CMK (cell line): ENCODE measurements at regions not wholly inside any gene's neighbourhood (a gene's known extent, or its start where the extent isn't known, plus 50 kb on each side); places are given as distances from the start of the nearest gene placed in this dataset.
"Not testable (repeated sequence)": the region's sequence is repeated elsewhere in the genome, so short reads cannot be mapped to it uniquely, and the experiment has no call there.

Experiments
- DNase-seq: peaks from one replicate; pipeline ENCODE4 v3.0.0-alpha.2; 2010; ENCODE audit warnings: low read depth

GRCh38 chr9:41839786-41840185 lies 289.4 kb downstream of the CNTNAP3B start:
- DNase-seq = not testable (repeated sequence)

- DNase-seq = not testable (repeated sequence)
Observed at GRCh38 chr9:41838953-41839352, 290.3 kb downstream of the CNTNAP3B start.

GRCh38 chr9:41838562-41838851 lies 290.7 kb downstream of the CNTNAP3B start:
- not testable (repeated sequence) for DNase-seq

DNA sequence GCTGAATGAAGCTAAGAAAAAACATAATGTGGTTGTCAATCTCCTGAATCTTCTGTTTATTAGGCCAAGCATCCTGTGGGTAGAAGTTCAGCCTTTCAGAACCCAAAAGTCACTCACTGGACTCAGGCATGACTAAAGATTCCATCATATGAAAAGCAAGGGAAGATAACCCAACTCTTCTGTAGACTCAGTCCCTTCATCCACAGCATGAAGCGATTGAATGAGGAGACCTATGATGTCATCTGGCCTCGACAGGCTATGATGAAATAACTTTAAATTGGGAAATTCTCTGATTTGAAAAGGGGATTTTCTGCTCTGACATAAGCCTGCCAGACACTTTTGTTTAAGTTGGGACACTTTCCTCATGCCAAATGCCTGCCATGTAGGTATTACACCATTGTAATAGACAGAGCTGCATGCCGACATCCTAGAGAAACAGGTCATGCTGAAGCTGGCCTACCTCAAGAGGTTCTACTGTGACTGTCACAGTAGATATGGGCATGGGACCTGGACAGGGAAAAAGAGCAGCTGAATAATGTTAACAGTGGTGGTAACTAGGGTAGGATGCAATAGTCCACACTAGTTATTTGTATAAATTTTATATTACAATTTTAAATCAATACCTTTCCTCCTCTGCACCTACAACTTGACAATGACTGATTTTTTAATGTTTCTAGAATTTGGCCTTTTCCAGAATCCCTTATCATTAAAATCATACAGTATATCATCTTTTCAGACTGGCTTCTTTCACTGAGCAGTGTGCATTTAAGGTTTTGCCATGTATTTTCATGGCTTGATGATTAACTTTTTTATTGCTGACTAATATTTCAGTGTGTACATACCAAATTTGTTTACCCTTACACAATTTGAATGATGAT lies 291.3 kb downstream of the CNTNAP3B start:
- not testable (repeated sequence) for DNase-seq

- not testable (repeated sequence) for DNase-seq
Observed at GRCh38 chr9:41833108-41833507, 296.1 kb downstream of the CNTNAP3B start.

GRCh38 chr9:41824723-41825122 lies 304.5 kb downstream of the CNTNAP3B start:
- DNase-seq = not testable (repeated sequence)

- not testable (repeated sequence) for DNase-seq
Observed at GRCh38 chr9:41802706-41803105, 326.5 kb downstream of the CNTNAP3B start.

- not testable (repeated sequence) for DNase-seq
Observed at GRCh38 chr9:41798684-41799083, 330.5 kb downstream of the CNTNAP3B start.

DNA sequence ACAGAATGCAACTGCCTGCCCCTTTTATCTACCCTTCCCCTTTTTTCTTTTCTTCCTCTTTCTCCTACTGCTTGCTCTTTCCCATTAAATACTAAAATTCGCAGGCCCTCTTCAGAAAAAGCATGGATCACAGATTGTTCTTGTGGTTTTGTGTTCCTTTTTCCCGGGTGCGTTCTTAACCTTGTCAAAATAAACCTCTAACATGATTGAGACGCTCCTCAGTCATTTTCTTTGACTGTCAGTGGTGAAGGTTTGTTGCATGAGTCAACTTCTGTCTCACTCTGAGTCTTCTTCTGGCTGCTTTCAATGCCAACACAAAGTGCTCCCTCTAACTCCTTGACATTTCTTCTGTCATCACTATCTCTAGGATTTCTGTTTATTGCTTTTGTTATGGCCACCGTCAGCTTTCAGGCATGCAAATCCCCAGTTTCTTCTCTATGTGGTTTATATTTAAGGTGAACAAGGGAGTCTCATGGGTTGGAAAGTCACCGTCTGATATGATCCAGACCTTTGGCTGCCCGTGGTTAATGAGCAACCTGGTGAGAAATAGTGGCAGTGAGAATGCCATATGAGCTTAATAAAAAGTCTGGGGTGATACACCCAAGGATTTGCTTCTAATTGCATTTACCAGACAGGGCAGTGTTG lies 338.4 kb downstream of the CNTNAP3B start:
- not testable (repeated sequence) for DNase-seq

GRCh38 chr9:41790007-41790406 lies 339.2 kb downstream of the CNTNAP3B start:
- not testable (repeated sequence) for DNase-seq

DNA sequence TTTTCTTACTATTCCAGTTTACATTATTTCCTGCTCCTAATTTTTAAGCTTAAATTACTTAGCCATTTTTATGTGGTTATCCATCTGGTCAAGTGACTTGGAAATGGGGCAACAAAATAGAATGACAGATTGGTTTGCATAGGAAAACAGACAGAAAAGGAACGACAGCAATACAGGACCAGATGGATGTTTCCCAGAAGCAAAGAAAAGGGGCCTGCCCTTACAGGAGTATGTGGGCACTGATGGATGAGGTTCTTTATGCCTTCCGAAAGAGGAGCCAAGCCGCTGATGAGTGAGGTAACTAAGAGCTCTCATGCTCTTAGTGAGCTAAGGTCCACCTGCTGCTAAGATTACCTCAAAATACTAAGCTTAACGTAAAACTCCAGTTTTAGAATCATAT lies 339.8 kb downstream of the CNTNAP3B start:
- not testable (repeated sequence) for DNase-seq

GRCh38 chr9:41787951-41788350 lies 341.3 kb downstream of the CNTNAP3B start:
- DNase-seq = not testable (repeated sequence)

DNA sequence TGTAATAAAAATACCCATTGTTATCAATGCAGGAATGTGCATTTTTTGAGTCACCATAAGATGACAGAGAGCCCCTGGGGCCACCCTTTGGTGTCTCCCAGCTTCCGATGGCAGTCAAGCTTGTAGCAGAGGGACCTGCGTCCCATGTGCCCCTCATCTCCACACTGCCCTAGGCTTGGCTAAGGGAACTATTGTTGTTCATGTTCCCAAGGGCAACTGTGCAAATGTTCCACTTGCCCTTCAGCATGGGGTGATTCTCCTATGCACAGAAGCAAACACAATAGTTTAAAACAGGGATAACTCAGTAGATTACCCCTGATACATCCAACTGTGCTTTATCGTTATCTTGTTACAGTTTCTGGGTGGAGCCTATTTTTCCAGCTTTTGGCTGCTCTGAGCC lies 342.0 kb downstream of the CNTNAP3B start:
- DNase-seq = not testable (repeated sequence)

DNA sequence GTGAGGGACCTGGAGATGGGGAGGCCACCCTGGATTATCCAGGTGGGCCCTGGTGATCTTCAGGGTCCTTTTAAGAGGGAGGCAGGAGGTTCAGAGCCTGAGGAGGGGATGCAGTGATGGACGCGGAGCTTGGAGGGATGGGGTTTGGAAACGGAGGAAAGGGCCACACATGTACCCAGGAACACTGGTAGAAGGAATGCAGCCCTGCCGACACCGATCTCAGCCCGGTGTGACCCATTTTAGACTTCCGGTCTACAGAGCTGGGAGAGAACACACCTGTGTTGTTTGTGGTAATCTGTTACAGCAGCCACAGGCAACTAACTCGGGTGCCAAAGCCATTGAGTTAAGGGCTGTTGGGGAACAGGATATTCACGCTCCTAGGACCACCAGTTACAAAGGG lies 345.2 kb downstream of the CNTNAP3B start:
- DNase-seq = not testable (repeated sequence)

DNA sequence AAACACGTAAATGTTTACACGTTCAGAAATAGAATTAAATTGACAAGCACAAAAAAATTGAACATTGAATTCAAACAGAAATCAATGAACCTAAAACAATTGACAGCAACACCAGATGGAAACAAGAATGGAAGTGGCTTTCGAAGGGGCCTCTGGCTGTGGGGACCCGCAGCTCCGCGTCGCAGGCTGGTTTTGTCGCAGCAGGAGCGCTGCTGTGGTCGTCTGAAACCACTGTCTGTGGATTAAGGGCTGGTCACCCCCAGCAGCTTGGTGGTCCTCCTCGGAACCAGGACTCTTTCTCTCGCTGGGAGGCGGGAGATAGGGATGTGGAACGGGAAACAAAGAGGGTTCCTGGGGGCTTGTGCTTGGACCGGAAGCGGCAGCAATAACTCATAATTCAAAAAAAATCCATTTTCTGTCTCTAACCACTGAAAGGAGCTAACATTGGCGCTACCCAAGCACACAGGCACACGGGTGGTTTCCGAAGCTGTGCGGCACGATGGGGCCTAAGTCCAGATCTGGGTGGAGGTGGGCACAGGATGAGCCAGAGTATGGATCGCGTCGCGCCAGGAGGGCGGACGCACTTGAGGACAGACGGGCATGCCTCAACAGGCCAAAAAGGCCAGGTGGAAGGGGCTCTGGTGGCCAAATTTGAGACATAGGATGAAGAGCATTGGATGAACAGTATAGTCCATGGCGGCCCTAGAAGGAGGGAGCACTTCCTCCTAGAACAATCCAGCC lies 346.0 kb downstream of the CNTNAP3B start:
- DNase-seq = not testable (repeated sequence)

- not testable (repeated sequence) for DNase-seq
Observed at GRCh38 chr9:41781899-41782298, 347.3 kb downstream of the CNTNAP3B start.

DNA sequence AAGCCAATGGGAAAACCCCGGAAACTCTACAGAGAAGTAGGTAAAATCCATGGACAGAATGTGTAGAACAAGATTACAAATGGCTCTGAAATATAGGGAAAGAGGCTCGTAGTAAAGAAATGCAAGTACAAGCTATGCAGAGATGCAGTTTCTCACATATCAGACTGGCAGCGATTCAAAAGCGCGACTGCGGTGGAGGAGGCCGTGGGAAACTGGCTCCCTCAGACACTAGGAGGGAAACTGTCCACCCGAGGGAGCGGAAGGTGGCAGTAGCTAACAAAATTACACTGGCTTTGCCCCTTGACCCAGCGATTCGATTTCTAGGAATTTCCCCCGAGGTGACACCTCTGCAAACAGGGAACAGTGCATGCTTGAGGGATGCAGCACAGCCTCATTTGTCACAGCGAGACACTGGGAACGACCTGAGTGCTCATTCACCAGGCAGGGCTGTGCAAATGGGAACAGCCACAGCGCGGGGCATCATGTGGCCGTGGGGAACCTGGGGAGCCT lies 349.3 kb downstream of the CNTNAP3B start:
- not testable (repeated sequence) for DNase-seq

GRCh38 chr9:41779192-41779591 lies 350.0 kb downstream of the CNTNAP3B start:
- DNase-seq = not testable (repeated sequence)

DNA sequence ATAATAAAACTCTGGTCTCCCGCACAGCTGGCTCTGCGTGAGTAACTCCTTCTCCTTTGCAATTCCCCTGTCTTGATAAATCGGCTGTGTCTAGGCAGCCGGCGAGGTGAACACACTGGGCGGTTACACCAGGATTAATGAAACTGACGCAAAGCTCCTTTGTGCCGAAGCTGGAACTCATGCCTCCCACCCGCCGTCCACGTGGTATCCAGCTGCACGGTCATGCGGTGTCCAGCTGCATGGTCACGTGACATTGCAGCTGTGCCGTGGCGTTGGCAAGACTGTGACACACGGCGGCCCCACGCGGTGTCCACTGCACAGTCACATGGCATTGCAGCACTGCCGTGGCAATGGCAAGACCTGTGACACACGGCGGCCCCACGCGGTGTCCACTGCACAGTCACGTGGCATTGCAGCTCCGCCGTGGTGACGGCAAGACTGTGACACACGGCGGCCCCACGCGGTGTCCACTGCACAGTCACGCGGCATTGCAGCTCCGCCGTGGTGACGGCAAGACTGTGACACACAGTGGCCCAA lies 350.6 kb downstream of the CNTNAP3B start:
- not testable (repeated sequence) for DNase-seq

- not testable (repeated sequence) for DNase-seq
Observed at GRCh38 chr9:41777536-41777935, 351.7 kb downstream of the CNTNAP3B start.

DNA sequence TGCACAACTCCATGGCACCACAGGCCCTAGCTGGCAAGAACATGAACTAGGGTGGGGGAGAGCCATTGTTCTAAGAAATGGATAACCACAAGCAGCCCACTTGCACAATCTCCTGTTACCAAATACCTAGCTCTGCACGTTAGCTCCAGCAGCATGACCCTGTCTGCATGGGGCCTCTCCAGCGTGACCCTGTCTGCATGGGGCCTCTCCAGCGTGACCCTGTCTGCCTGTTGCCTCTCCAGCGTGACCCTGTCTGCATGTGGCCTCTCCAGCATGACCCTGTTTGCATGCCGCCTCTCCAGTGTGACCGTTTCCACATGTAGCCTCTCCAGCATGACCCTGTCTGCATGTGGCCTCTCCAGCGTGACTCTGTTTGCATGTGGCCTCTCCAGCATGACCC lies 356.7 kb downstream of the CNTNAP3B start:
- not testable (repeated sequence) for DNase-seq

GRCh38 chr9:41771693-41772092 lies 357.5 kb downstream of the CNTNAP3B start:
- DNase-seq = not testable (repeated sequence)
